Cardiac muscle cell (in vitro differentiated cells and primary cell): ENCODE measurements at regions not wholly inside any gene's neighbourhood (a gene's known extent, or its start where the extent isn't known, plus 50 kb on each side); places are given as distances from the start of the nearest gene placed in this dataset.
"Not testable (repeated sequence)": the region's sequence is repeated elsewhere in the genome, so short reads cannot be mapped to it uniquely, and the experiment has no call there.

Experiments
- DNase-seq, 2 donors: peaks; one replicate each; pipeline versions ENCODE4 v3.0.0 to v3.0.0-alpha.2; 2010 to 2017; ENCODE audit warnings: low read depth in 1 of 2, low spot score in 1 of 2
- H3K27ac ChIP-seq: fragments of 200-600 bp; sonication (generic); 2 replicates; pipeline ENCODE4 v1.5.1; 2016
- H3K27me3 ChIP-seq: fragments of 200-600 bp; sonication (generic); 2 replicates; pipeline ENCODE4 v1.6.0; 2016; ENCODE audit warnings: control low read depth
- H3K36me3 ChIP-seq: fragments of 200-600 bp; sonication (generic); 2 replicates; pipeline ENCODE4 v1.5.1; 2016; ENCODE audit warnings: control low read depth
- H3K4me1 ChIP-seq: fragments of 200-600 bp; sonication (generic); 2 replicates; pipeline ENCODE4 v1.8.1; 2017; ENCODE audit warnings: low read depth, mild to moderate bottlenecking, mixed run types
- H3K4me3 ChIP-seq: fragments of 200-600 bp; sonication (generic); 2 replicates; pipeline ENCODE4 v1.5.1; 2016; ENCODE audit warnings: mild to moderate bottlenecking
- H3K9me3 ChIP-seq: fragments of 200-600 bp; sonication (generic); 2 replicates; pipeline ENCODE4 v1.5.1; 2017; ENCODE audit warnings: low read depth, mild to moderate bottlenecking, control low read depth
- CTCF ChIP-seq: IDR thresholded peaks from 2 replicates; pipeline ENCODE4 v1.5.1; 2012; ENCODE audit warnings: low read depth, mild to moderate bottlenecking, low read length

GRCh38 chr1:80153762-80154161, 1147.2 kb upstream of the ADGRL4 start:
- no peak for TF ChIP-seq CTCF
- Histone ChIP-seq H3K27me3 (no peaks in the 10 kb centered on the region), H3K4me1 (no peaks in the 10 kb centered on the region), H3K36me3 (no peaks in the 10 kb centered on the region), H3K9me3 (no peaks in the 10 kb centered on the region), H3K27ac (no peak overlapping the region), H3K4me3 (no peak overlapping the region)
- no peak for DNase-seq

GRCh38 chr1:80143361-80143760, 1136.8 kb upstream of the ADGRL4 start:
- no peaks in the 10 kb centered on the region for H3K4me1 ChIP-seq
- TF ChIP-seq CTCF: no peak

GRCh38 chr1:80137946-80138602, 1131.5 kb upstream of the ADGRL4 start:
- not testable (repeated sequence) for H3K27ac ChIP-seq, H3K4me3 ChIP-seq, DNase-seq, H3K36me3 ChIP-seq, H3K27me3 ChIP-seq, H3K9me3 ChIP-seq, H3K4me1 ChIP-seq

More at GRCh38 chr1:80143361-80143760, 1136.8 kb upstream of the ADGRL4 start:
- H3K27ac ChIP-seq: no peak overlapping the region
- no peaks in the 10 kb centered on the region for H3K9me3 ChIP-seq
- no peaks in the 10 kb centered on the region for H3K36me3 ChIP-seq
- no peak overlapping the region for H3K4me3 ChIP-seq
- no peaks in the 10 kb centered on the region for H3K27me3 ChIP-seq
- no peak for DNase-seq

GRCh38 chr1:80113168-80114038, 1106.9 kb upstream of the ADGRL4 start:
- peaks cover 4% of the 10 kb centered on the region for H3K9me3 ChIP-seq
- no peaks in the 10 kb centered on the region for H3K27me3 ChIP-seq
- no peak overlapping the region for H3K27ac ChIP-seq
- no peaks in the 10 kb centered on the region for H3K4me1 ChIP-seq
- no peak overlapping the region for H3K4me3 ChIP-seq
- DNase-seq: no peak
- TF ChIP-seq CTCF: no peak
- no peaks in the 10 kb centered on the region for H3K36me3 ChIP-seq

- Histone ChIP-seq H3K27me3 (no peaks in the 10 kb centered on the region), H3K9me3 (no peaks in the 10 kb centered on the region), H3K4me3 (no peak overlapping the region), H3K4me1 (no peaks in the 10 kb centered on the region), H3K36me3 (no peaks in the 10 kb centered on the region), H3K27ac (no peak overlapping the region)
- no peak for DNase-seq
- TF ChIP-seq CTCF: no peak
These were observed 1094.6 kb upstream of the ADGRL4 start for GRCh38 chr1:80101159-80101558.

- no peak for DNase-seq
- Histone ChIP-seq H3K36me3 (no peaks in the 10 kb centered on the region), H3K4me3 (no peak overlapping the region), H3K9me3 (no peaks in the 10 kb centered on the region), H3K27me3 (no peaks in the 10 kb centered on the region), H3K4me1 (no peaks in the 10 kb centered on the region), H3K27ac (no peak overlapping the region)
- no peak for TF ChIP-seq CTCF
These were observed 1093.2 kb upstream of the ADGRL4 start for GRCh38 chr1:80099713-80100112.
